DMS153 (cell line): ENCODE measurements at regions not wholly inside any gene's neighbourhood (a gene's known extent, or its start where the extent isn't known, plus 50 kb on each side); places are given as distances from the start of the nearest gene placed in this dataset.

Experiments used
- DNase-seq: peaks from one replicate; lab custom pipeline; 2025; lab: John Stamatoyannopoulos, UW

DNA sequence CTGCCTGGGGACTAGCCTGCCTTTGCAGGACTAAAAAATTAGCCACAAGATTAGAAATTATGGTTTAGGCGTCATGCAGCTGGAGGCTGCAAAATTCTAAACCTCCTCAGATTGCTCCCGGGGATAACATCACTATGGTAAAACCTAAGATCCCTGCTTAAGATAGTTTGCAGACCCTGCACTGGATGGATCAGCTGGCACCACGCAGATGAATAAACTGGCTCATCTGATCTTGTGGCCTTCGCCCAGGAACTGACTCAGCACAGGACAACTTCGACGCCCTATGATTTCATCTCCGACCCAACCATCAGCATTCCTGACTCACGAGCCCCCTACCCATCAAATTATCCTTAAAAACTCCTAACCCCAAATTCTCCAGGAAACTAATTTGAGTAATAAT lies 482.4 kb downstream of the SPRY1 start:
- no peak for DNase-seq

DNA sequence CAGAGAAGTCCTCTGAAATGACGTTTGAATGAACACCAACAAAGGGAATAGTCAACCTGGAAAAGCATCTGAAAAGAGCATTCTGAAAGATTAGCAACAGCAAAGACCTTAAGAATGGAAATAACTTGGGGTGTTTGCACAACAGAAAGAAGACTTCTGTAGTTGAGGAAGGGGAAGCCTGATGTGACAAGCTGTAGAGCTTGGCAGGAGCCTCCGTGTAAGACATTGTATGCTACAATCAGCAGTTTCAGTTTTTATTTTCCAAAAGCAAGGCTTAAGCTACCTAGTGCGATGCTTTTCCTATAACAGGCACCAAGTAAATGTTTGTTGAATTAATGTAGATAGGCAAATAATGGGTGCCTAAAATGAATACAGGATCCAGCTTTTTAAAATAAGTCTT lies 484.0 kb downstream of the SPRY1 start:
- DNase-seq = no peak

DNA sequence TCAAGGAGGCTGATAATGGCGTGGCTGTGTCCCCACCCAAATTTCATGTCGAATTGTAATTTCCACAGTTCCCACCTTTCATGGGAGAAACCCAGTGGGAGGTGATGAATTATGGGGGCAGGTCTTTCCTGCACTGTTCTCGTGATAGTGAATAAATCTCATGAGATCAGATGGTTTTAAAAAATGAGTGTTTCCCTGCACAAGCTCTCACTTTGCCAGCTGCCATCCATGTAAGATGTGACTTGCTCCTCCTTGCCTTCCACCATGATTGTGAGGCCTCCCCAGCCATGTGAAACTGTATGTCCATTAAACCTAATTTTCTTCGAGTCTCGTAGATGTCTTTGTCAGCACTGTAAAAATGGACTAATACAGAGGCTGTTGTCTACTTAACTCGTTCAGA lies 488.3 kb downstream of the SPRY1 start:
- DNase-seq = no peak

DNA sequence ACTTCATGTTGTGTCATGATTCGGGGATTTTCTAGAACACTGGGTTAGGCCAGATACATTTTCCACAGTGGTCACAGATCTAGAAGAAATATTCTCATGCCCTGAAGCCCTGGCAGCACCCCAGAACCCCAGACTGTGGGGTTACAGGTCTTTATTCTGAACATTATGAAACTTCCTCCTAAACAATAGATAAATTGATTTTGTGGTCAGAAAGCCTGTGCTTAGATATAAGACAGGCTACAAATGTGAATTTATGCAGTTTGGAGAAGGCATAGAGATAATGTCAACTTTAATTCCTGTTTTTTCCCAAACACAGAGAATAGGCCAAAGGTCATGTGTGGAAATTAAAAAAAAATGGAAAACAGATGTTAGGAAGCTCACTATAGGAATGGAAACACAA lies 492.9 kb downstream of the SPRY1 start:
- DNase-seq = no peak

DNA sequence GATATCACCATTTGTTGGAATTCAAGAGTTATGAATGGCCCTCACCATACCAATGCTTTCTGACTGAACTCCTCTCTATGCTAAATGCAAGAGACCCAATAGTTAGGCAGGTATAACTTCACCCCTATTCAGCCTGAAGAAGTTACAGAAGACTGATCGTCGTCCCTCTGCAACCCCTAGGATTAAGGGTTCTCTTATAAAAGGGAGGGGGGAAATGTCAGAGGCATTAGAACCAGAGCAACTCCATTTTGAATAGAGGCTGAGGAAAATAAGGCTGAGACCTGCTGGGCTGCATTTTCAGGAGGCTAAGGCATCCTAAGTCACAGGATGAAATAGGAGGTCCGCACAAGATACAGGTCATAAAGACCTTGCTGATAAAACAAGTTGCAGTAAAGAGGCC lies 494.3 kb downstream of the SPRY1 start:
- no peak for DNase-seq

DNA sequence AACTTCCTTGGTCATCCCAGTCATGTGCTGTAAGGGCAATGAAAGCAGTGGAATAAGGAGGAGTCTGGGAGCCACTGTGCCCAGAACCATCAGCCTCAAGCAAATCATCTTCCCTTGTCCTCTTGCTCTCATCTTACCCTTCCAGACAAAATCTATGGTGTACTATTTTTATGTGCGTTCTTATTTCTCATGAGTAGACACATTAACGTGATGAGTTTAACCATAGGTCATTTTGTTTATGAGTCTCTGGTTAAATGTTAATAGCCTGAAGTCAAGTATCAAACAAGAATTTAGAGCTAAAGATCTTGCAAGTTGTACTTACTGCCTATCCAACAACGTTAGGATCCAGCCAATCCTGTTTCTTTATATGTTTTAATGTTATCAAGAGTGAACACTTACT lies 495.3 kb downstream of the SPRY1 start:
- DNase-seq = no peak

DNA sequence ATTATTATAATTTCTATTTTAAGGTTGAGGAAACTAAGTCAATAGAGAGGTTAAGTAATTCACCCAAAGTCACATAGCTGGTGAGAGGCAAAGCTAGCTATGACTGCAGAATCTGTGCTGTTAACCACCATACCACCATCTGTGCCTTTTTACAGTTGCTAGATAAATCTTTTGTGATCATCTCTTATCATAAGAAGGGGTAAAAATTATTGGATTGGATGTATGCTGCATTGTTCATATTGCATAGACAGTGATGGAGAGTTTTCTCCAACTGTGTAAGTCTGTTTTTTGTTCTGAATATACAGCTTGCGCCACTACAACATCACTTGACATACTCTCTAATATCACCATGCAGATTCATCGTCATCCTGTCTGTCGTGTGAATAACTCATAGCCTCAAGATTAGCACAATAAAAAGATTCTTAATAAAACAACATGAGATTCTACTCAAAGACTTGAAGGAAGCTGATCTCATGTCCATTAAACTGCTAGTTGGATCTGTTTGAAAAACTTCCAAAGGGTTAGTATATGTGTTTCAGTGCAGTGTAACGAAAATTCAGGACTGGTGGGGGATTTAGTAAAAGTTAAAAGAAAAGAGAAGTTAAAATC lies 495.9 kb downstream of the SPRY1 start:
- DNase-seq = no peak

DNA sequence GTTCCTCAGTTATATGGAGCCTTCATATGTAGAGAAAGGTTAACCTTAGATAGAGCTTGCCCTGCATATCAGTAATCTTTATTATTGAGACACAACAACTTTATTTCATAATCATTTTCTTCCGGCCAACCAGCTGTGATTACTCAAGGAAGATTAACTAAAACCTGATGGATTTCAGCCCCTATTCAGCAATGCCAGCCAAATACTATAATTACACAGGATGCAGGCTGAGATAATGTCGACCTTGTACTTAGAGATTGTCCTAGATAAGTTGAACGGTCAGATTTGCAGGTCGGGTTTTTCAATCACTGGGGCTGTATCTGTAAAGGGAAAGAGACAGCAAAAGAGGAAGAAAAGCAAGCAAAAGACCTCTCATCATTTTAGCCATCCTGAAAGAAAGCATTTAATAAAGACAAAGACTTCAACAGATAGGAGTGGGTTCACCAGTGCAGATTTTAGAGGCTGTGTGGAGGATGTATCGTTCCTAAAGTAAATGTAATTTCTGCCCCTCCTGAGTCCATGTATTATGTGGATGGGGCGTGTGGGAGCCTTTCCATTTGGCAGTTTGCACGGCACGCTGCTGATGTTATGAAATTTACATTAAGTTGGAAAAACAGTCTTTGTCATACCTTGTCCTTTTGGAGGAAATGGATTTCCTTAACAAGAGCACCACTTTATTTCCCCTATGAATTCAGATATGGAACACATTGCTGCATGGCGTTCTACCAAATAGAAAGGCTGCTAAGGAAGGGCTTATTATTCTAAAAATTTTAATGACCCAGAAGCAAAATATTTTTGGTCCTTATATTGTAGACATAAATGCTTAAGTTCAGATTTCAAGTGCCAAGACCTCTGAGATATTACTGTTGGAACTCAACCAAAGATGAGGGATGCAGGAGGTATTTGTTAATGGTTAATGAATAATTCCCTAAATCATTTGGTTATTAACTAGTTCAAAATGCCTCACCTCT lies 496.7 kb downstream of the SPRY1 start:
- no peak for DNase-seq

DNA sequence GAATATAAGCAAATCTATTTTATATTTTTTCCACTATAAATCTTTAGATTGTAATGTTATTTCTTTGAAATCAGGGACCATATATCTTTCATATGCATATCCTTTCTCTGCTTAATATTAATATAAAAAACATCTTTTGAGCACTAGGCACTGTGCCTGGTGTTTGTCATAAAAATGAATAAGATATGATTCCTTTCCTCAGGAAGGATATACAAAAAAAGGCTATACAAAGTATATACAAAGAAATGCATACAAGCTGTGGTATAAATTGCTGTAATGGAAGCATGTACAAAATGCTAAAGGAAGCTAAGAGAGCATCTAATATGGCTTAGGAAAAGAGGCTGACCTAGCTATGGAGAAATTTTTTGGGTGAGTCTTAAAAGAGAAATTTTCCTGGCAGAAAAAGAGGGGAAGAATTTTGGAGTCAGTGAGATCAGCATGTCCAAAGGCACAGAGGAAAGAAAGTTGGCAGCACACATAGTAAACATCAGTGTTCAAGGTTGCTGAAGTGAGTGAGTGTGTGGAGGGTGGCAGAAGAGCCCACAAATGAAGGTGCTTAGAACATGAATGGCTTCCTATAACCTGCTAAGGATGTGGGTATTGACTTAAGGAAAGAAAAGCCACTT lies 500.0 kb downstream of the SPRY1 start:
- no peak for DNase-seq

DNA sequence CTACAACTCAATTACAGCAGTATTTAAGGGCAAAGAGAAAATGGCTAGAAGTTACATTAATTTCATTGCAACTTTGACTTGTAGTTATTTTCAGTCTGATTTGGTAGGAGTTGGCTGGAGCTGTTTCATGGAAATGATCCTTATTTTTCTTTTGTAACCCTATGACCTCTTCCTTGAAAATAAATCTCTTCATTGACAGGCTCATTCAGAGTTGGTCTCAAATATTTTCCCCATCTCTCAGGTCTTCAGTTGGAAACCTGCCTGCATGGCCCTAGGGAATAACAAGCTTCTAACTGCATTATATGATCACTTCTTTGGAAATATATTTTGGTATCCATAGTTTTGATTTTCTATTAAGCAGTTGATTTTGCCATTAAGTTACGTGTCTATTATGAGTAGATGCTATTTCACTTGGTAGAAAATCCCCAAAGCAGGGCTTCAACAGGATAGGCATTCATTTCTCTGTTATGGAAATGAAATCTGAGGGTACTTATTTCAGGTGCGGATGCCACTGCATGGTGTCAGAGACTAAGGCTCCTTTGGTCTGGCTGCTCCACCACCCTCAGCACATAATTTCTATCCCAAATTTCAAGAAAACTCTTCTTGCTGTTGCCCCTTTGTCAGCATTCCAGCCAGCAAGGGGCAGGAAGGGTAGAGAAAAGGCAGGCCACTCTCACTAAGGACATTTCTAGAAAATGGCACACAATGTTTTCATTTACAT lies 502.5 kb downstream of the SPRY1 start:
- DNase-seq = no peak

DNA sequence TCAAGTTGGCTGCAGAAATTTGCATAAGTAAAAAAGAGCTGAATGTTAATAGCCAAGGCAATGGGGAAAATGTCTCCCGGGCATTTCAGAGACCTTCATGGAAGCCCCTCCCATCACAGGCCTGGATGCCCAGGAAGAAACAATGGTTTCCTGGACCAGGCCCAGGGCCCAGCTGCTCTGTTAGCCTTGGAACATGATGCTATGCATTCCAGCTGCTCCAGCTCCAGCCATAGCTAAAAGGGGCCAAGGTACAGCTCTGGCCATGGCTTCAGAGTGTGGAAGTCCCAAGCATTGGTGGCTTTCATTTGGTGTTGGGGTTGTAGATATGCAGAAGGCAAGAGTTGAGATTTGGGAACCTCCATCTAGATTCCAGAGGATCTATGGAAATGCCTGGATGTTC lies 508.3 kb downstream of the SPRY1 start:
- no peak for DNase-seq

DNA sequence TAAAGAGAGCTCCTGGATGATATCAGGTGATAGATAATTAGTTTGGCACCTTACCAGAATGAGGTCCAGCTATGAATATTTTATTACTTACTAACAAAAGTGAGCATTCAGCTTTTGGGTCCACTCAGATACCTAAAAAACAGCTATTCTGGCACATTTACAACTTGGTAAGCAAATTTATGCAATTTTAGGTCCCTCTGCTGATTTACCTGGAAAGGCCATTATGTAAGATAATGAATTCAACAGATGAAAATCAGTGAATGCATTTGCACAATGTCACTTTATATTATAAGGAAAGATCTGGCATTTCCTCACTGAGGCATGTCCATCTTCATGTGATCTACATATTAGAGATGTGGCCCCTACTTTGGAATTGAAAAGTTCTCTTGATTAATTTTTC lies 517.0 kb downstream of the SPRY1 start:
- DNase-seq = no peak

DNA sequence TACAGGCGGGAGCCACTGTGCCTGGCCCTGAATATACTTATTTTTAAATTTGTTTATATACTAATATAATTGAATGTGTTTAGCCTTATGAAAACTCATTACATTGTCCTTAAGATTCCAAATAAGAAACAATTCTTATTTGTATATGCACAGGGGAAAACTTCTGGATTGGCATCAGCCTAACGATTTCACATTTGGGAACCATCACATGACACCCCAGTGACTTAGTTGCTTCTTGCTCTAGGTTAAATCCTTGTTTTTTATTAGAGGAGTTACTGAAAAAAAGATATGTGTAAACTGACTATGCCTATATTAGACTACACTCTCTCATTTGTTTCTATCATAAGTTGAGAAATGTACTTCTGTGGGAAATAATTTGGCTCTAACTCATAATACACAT lies 520.2 kb downstream of the SPRY1 start:
- no peak for DNase-seq

DNA sequence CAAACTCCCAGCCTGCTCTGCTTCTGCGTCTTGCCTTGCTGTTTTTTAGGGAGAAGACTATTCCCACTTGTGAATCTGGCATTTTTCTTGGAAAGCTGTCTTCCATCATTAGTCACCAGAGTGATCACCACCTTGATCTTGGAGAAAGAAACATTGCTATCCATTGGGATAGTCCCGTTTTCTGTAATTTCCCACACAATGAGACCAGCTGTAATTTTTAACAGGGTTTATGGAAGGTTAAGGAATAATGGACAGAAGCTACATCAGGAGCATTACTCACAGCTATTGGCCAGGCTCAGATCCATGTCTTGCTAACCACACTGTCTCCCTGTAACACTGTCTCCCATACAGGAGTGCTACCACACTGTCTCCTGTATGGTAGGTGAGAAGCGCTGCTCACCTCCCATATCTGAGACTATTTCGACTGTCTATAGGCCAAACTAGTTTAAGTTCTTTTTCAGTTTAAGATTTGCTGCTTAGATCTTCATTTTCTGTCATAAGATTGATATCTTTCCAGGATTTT lies 523.0 kb downstream of the SPRY1 start:
- no peak for DNase-seq

DNA sequence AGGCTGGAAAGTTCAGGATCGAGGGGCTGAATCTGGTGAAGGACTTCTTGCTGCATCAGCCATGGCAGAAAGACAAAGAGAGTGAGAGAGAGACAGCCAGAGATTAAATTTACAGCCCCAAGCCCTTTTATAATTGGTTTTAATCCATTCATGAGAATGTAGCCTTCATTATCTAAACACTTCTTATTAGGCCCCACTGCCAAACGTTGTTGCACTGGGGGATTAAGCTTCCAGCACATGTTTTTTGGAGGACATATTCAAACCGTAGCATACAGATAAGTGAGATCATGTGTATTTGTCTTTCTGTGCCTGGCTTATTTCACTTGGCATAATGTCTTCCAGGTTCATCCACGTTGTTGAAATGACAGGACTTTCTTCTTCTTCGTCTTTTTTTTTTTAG lies 524.7 kb downstream of the SPRY1 start:
- DNase-seq = no peak

DNA sequence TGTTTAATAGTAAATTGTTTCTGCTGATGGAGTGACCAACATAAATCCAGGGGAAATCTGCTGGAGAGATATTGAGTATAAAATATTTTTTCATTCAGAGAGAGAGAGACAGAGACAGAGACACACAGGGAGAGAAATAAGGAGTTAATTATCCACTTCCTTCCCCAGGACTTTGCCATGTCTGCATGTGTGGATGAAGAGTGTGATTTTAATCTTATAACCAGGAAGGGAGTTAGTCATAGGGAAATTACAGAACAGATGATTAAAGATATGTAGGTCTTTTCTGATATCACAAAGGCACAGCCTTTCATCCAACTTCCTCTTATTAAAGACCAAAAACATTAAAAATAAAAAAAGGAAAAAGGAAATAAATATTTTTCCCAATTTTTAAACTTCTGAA lies 526.3 kb downstream of the SPRY1 start:
- no peak for DNase-seq

DNA sequence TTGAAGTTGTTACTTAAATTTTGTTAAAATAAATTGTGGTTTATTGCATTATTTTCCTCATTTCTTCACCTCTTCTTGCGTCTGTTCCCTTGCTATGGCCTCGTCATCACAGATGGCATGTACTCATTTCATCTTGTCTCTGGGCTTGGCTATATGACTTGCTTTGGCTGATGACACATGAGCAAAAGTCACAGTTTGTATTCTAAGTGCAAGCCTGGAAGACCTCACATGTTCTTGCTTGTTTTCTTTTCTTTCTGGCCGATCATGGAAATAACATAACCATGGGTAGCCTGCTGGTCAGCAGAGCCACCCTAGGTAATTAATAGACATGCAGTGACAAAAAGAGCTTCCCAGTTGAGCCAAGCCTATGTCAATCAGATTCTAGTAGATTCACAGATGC lies 527.9 kb downstream of the SPRY1 start:
- no peak for DNase-seq

DNA sequence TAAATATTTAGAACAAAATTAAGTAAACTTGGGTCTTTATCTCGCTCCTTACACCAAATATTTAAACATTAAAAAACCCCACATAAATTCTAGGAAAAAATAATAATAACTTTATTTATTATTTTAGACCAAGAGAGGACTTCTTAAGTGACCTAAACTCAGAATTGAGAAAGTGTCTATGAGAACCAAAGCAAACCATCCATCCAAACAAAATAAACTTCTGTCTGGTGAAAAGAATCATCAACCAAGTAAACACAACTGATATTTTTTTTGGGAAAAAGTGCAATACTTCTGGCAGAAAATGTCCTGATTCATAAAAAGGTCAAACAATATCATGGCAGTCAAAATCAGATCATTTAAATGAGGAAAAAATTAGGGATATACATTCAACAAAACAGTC lies 533.0 kb downstream of the SPRY1 start:
- no peak for DNase-seq

DNA sequence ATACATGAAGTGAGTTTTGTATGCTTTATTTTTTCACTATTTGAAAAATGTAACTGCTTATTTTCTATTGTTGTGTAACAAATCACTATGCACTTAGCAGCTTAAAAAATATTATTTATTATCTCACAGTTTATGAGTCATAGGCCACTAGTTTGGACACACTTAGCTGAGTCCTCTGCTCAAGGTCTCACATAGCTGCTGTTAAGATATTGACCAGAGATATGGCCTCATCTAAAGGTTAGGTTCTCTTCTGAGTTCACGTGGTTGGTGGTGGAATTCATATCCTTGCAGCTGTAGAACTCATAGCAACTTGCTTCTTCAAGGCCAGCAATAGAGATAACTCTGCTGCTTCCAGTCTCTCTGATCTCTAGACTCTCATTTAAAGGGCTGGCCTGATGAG lies 534.4 kb downstream of the SPRY1 start:
- DNase-seq = no peak

DNA sequence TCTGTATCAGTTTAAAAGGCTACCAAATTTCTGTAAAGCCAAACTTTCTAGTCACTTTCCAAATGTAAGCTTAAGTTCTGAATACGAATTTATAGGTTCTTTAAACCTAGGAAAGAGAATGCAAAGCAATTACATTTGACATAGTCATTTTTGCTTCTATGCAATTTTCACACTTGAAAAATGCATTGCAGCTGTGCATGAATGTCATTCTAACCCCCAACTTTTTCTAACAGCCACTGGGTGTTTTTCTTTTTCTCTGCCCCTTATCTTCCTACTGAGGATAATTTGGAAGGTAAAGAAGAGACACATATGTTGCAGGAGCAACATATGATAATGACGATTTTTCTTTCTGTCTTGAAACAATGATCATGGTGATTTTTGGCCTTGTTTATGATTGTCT lies 537.5 kb downstream of the SPRY1 start:
- no peak for DNase-seq

DNA sequence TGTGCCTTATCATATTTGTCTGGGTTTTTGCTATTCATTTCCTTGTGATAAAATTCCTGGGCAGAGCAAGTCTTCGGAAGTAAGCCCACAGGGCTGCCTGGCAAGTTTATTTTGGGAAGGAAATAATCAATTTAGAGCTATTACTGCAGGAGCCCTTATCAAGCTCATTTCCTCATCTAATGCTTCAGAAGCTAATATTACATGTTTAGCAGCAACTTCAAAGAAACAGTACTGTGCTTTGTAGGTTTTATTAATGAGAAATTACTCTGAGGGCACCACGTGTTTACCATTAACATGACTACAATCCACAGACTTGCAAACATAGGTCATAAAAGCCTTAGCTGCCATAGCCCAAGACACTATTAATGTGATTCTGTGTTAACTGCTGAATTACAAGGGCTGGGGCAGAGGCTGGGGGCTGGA lies 540.0 kb downstream of the SPRY1 start:
- DNase-seq = no peak

DNA sequence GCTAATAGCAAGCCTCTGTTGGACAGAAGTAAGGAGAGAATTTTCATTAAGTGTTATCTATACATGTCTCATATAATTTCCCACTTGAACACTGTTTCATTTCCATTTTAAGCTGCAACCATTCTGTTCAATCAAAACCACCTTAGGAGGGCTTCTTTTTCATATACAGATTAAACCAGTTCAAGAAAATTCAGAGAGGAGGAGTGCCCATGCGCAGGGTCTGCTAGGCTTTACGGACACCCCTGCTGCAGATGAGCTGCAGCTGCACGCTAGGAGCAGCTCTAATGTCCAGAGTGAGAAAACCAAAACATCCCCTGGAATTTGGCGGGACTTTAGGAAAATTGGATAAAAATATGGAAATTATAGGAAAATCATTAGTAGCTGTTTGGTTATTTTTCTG lies 541.0 kb downstream of the SPRY1 start:
- DNase-seq = no peak
